ENCODE measurements at regions not wholly inside any gene's neighbourhood (a gene's known extent, or its start where the extent isn't known, plus 50 kb on each side); places are given as distances from the start of the nearest gene placed in this dataset.

DNA sequence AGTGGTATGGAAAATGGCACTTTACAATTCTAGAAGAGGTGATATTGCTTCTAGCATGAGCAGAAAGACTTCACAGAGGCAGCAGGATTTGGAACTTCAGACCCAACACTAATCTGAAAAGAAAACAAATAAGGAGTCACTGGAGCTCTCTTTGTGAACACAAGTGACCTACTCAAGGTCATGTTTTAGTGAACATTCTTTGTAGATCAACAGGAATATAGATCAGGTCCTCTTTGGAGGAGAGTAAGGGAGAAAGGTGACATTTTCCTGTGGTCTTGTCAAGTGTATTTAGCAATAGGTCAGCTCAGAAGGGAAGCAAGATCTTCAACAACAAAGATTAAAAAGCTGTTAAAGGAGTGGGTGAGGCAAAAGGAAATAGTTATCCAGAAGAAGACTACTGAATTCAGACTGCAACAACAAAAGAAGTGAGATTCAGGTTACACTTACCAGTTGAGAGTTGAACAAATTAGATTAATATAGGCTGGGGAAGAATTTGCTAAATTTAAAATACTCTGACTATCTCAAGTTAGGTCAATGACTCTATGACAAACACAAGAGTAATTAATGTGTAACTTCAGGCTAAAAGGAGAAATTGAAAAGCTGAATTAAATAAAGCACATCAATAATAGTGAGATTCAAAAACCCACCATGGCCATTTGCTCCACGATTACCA lies 528.2 kb downstream of the RPS29 start:
- H2AFZ ChIP-seq (ENCODE audit: low read length), result no peak overlapping the region
- no peaks in the 10 kb centered on the region for H3K79me2 ChIP-seq (ENCODE audit: low read length)
- POLR2A ChIA-PET (ENCODE audit: unreplicated experiment), result interaction anchor here (0.5 kb wide), 1 partner anchor 124 kb away, joined by 5 read pairs; no protein-coding TSS in a partner anchor
- no peaks in the 10 kb centered on the region for H3K9me2 ChIP-seq (replicated peaks; ENCODE audit: low read length)
- no peak overlapping the region for H3K4me2 ChIP-seq (ENCODE audit: low read length)
- H4K20me1 ChIP-seq (ENCODE audit: low read length), result no peaks in the 10 kb centered on the region
- CTCF ChIA-PET, result no interaction called here
- no peaks in the 10 kb centered on the region for H3K4me1 ChIP-seq (ENCODE audit: insufficient read depth, low read length)
- H3K36me3 ChIP-seq (ENCODE audit: low read depth, low read length), result no peaks in the 10 kb centered on the region
- no peaks in the 10 kb centered on the region for H3K9me3 ChIP-seq (ENCODE audit: low read length)
- no peaks in the 10 kb centered on the region for H3K27me3 ChIP-seq (ENCODE audit: low read length)
- ATAC-seq, result no peak
- no peaks in the 10 kb centered on the region for H3F3A ChIP-seq (ENCODE audit: low read length, unreplicated experiment)
- DNase-seq, result no peak
- no peak overlapping the region for H3K4me3 ChIP-seq (ENCODE audit: low read length)
- H3K27ac ChIP-seq (ENCODE audit: low read length), result no peak overlapping the region
- intact Hi-C loops (cut with micrococcal nuclease), result no loop called here
- H3K9ac ChIP-seq (ENCODE audit: low read length), result no peak overlapping the region
- BruUV-seq (replicated peaks), result no TSS peak
- TF ChIP-seq, protein P1, sequence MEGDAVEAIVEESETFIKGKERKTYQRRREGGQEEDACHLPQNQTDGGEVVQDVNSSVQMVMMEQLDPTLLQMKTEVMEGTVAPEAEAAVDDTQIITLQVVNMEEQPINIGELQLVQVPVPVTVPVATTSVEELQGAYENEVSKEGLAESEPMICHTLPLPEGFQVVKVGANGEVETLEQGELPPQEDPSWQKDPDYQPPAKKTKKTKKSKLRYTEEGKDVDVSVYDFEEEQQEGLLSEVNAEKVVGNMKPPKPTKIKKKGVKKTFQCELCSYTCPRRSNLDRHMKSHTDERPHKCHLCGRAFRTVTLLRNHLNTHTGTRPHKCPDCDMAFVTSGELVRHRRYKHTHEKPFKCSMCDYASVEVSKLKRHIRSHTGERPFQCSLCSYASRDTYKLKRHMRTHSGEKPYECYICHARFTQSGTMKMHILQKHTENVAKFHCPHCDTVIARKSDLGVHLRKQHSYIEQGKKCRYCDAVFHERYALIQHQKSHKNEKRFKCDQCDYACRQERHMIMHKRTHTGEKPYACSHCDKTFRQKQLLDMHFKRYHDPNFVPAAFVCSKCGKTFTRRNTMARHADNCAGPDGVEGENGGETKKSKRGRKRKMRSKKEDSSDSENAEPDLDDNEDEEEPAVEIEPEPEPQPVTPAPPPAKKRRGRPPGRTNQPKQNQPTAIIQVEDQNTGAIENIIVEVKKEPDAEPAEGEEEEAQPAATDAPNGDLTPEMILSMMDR (conservative IDR thresholded peaks at IDR 0.05; ENCODE audit: low read depth, low read length), result no peak
- TF ChIP-seq EZH2 (IDR thresholded peaks at IDR 0.05; ENCODE audit: low read length, unreplicated experiment), result no peak
- TF ChIP-seq EZH2phosphoT487 (IDR thresholded peaks at IDR 0.05; ENCODE audit: borderline replicate concordance, low read length), result no peak

DNA sequence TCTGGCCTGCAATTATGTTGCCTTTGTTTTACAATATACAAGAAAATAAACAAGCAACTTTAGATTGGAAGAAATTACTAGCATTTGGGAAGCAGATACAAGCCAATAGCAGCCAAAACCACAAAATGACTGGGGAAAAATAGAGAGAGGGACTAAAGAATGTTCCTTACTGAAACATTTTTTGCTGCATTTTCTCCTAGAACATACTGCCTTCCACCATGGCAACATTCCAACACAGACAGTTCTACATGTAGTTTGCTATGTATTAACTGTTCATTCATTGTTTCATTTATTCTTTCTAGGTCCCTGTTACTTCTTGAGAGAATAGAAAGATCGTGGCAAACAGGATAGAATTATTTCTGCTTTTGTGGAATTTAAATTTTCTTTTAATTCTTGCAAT lies 530.2 kb downstream of the RPS29 start:
- POLR2A ChIA-PET (ENCODE audit: unreplicated experiment), result no interaction called here
- ATAC-seq (no peak), DNase-seq (no peak)
- H3K4me2 ChIP-seq (ENCODE audit: low read length), result no peak overlapping the region
- H3K27ac ChIP-seq (ENCODE audit: low read length), result no peak overlapping the region
- H3K4me3 ChIP-seq (ENCODE audit: low read length), result no peak overlapping the region
- H3K27me3 ChIP-seq (ENCODE audit: low read length), result peaks cover 6% of the 10 kb centered on the region; the same call in 1 of the 2 replicates
- H3K79me2 ChIP-seq (ENCODE audit: low read length), result no peaks in the 10 kb centered on the region
- no peaks in the 10 kb centered on the region for H3K36me3 ChIP-seq (ENCODE audit: low read depth, low read length)
- BruUV-seq (replicated peaks), result no TSS peak
- no peaks in the 10 kb centered on the region for H4K20me1 ChIP-seq (ENCODE audit: low read length)
- no peaks in the 10 kb centered on the region for H3K4me1 ChIP-seq (ENCODE audit: insufficient read depth, low read length)
- intact Hi-C loops (cut with micrococcal nuclease), result no loop called here
- no peaks in the 10 kb centered on the region for H3K9me2 ChIP-seq (replicated peaks; ENCODE audit: low read length)
- no peaks in the 10 kb centered on the region for H3F3A ChIP-seq (ENCODE audit: low read length, unreplicated experiment)
- no peak for TF ChIP-seq EZH2phosphoT487 (IDR thresholded peaks at IDR 0.05; ENCODE audit: borderline replicate concordance, low read length)
- no peak for TF ChIP-seq EZH2 (IDR thresholded peaks at IDR 0.05; ENCODE audit: low read length, unreplicated experiment)
- TF ChIP-seq, protein P1 (conservative IDR thresholded peaks at IDR 0.05; ENCODE audit: low read depth, low read length), result no peak
- no peak overlapping the region for H3K9ac ChIP-seq (ENCODE audit: low read length)
- H2AFZ ChIP-seq (ENCODE audit: low read length), result no peak overlapping the region
- CTCF ChIA-PET, result no interaction called here
- no peaks in the 10 kb centered on the region for H3K9me3 ChIP-seq (ENCODE audit: low read length)

DNA sequence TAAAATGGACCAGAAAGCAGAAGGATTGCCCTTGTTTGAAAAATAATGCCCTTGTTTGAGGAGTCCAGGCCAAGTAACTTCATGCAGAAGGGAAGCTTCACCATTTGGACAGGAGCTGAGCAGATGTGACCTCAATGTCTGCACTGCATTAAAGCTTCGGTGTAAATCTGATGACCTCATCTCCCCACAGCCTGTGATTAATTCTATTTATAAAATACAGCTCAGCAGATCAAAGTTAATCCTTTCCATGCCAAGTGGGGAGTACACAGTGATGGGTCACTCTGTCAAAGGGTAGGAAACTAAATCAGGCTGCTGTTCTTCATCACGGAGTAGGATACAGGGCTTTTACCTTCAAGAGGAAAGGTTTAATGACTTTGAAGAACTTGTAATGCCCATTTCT lies 533.7 kb downstream of the RPS29 start:
- Histone ChIP-seq H3K9me2 (replicated peaks; ENCODE audit: low read length) (no peaks in the 10 kb centered on the region), H3K4me1 (ENCODE audit: insufficient read depth, low read length) (no peaks in the 10 kb centered on the region), H3F3A (ENCODE audit: low read length, unreplicated experiment) (no peaks in the 10 kb centered on the region), H3K27ac (ENCODE audit: low read length) (no peak overlapping the region), H3K9me3 (ENCODE audit: low read length) (no peaks in the 10 kb centered on the region), H3K4me2 (ENCODE audit: low read length) (no peak overlapping the region), H3K36me3 (ENCODE audit: low read depth, low read length) (no peaks in the 10 kb centered on the region), H3K27me3 (ENCODE audit: low read length) (peaks cover 20% of the 10 kb centered on the region), H3K9ac (ENCODE audit: low read length) (no peak overlapping the region), H2AFZ (ENCODE audit: low read length) (no peak overlapping the region), H3K79me2 (ENCODE audit: low read length) (no peaks in the 10 kb centered on the region), H4K20me1 (ENCODE audit: low read length) (no peaks in the 10 kb centered on the region), H3K4me3 (ENCODE audit: low read length) (no peak overlapping the region)
- BruUV-seq (replicated peaks), result no TSS peak
- ATAC-seq (no peak), DNase-seq (no peak)
- no peak for TF ChIP-seq EZH2phosphoT487 (IDR thresholded peaks at IDR 0.05; ENCODE audit: borderline replicate concordance, low read length)
- no peak for TF ChIP-seq EZH2 (IDR thresholded peaks at IDR 0.05; ENCODE audit: low read length, unreplicated experiment)
- TF ChIP-seq, protein P1 (conservative IDR thresholded peaks at IDR 0.05; ENCODE audit: low read depth, low read length), result no peak
- intact Hi-C loops (cut with micrococcal nuclease), result no loop called here
- POLR2A ChIA-PET (ENCODE audit: unreplicated experiment), result no interaction called here
- CTCF ChIA-PET, result no interaction called here
